Erythroblast (primary cell): ENCODE measurements at regions not wholly inside any gene's neighbourhood (a gene's known extent, or its start where the extent isn't known, plus 50 kb on each side); places are given as distances from the start of the nearest gene placed in this dataset.

Experiments
- GATA1 ChIP-seq: IDR thresholded peaks from 2 replicates; pipeline ENCODE4 v1.6.1; 2011; ENCODE audit warnings: low read depth, mild to moderate bottlenecking, control low read depth, low read length, moderate library complexity
- POLR2A ChIP-seq: IDR thresholded peaks from 2 replicates; pipeline ENCODE4 v1.6.1; 2011; ENCODE audit warnings: mild to moderate bottlenecking, low read length

GRCh38 chr5:42876375-42876844, 64.7 kb upstream of the SELENOP start:
- TF ChIP-seq POLR2A (no peak), GATA1 (no peak)
